ENCODE measurements at regions not wholly inside any gene's neighbourhood (a gene's known extent, or its start where the extent isn't known, plus 50 kb on each side); places are given as distances from the start of the nearest gene placed in this dataset.

- ATAC-seq (replicated peaks in 6 of 8), result no peak
- in situ Hi-C loops (cut with MboI; ENCODE audit: low pct_unique_long_range_greater_than_20kb in 2 of 9, low sequenced_read_pairs in 9 of 9, unreplicated experiment in 9 of 9), result no loop called here
- 79 to 97% (median 93%) methylated on average over 3 to 6 of the region's 6 CpGs; no CpG with 5 or more reads in 2 of the 10 experiments for WGBS, 10 experiments
- Histone ChIP-seq H3K4me3 (no peak overlapping the region), H3K27ac (no peak overlapping the region), H3K4me1 (replicated peaks in 1 of 2) (peaks cover 0 to 4% of the 10 kb centered on the region in 2 donors)
These were observed 768.4 kb downstream of the LTN1 start for GRCh38 chr21:28224191-28224726.

- no peak overlapping the region for H3K27ac ChIP-seq
- WGBS, 10 experiments, result 63 to 100% (median 89%) methylated on average over 1 of the region's 1 CpG; no CpG with 5 or more reads in 2 of the 10 experiments
- in situ Hi-C loops (cut with MboI; ENCODE audit: low pct_unique_long_range_greater_than_20kb in 2 of 9, low sequenced_read_pairs in 9 of 9, unreplicated experiment in 9 of 9), result no loop called here
- ATAC-seq (replicated peaks in 6 of 8), result no peak
- peaks cover 0 to 4% of the 10 kb centered on the region in 2 donors for H3K4me1 ChIP-seq (replicated peaks in 1 of 2)
- no peak overlapping the region for H3K4me3 ChIP-seq
These were observed 770.7 kb downstream of the LTN1 start for GRCh38 chr21:28221984-28222383.

- peak in 1 of 8 experiments; percentile 34 for ATAC-seq (replicated peaks in 6 of 8)
- H3K4me3 ChIP-seq, result no peak overlapping the region
- H3K4me1 ChIP-seq (replicated peaks in 1 of 2), result peaks cover 0 to 4% of the 10 kb centered on the region in 2 donors
- 8 to 88% (median 52%) methylated on average over 1 to 2 of the region's 2 CpGs; no CpG with 5 or more reads in 1 of the 10 experiments for WGBS, 10 experiments
- H3K27ac ChIP-seq, result no peak overlapping the region
- in situ Hi-C loops (cut with MboI; ENCODE audit: low pct_unique_long_range_greater_than_20kb in 2 of 9, low sequenced_read_pairs in 9 of 9, unreplicated experiment in 9 of 9), result no loop called here
These were observed 772.0 kb downstream of the LTN1 start for GRCh38 chr21:28220680-28221079.

GRCh38 chr21:28216976-28217523 lies 775.6 kb downstream of the LTN1 start:
- 0 to 100% (median 68%) methylated on average over 1 of the region's 1 CpG; no CpG with 5 or more reads in 6 of the 10 experiments for WGBS, 10 experiments
- ATAC-seq (replicated peaks in 6 of 8), result no peak
- no peaks in the 10 kb centered on the region for H3K4me1 ChIP-seq (replicated peaks in 1 of 2)
- no peak overlapping the region for H3K27ac ChIP-seq
- no peak overlapping the region for H3K4me3 ChIP-seq
- in situ Hi-C loops (cut with MboI; ENCODE audit: low pct_unique_long_range_greater_than_20kb in 2 of 9, low sequenced_read_pairs in 9 of 9, unreplicated experiment in 9 of 9), result no loop called here

- in situ Hi-C loops (cut with MboI; ENCODE audit: low pct_unique_long_range_greater_than_20kb in 2 of 9, low sequenced_read_pairs in 9 of 9, unreplicated experiment in 9 of 9), result no loop called here
- Histone ChIP-seq H3K4me1 (replicated peaks in 1 of 2) (no peaks in the 10 kb centered on the region), H3K27ac (no peak overlapping the region), H3K4me3 (no peak overlapping the region)
- peak in 3 of 8 experiments; percentile 77 to 84 (median 77) for ATAC-seq (replicated peaks in 6 of 8)
- WGBS, 10 experiments, result 40 to 92% (median 71%) methylated on average over 1 to 5 of the region's 5 CpGs
These were observed 777.3 kb downstream of the LTN1 start for GRCh38 chr21:28215214-28215954.

GRCh38 chr21:28214786-28215185 lies 777.9 kb downstream of the LTN1 start:
- H3K27ac ChIP-seq, result no peak overlapping the region
- H3K4me1 ChIP-seq (replicated peaks in 1 of 2), result no peaks in the 10 kb centered on the region
- no peak overlapping the region for H3K4me3 ChIP-seq
- in situ Hi-C loops (cut with MboI; ENCODE audit: low pct_unique_long_range_greater_than_20kb in 2 of 9, low sequenced_read_pairs in 9 of 9, unreplicated experiment in 9 of 9), result no loop called here
- ATAC-seq (replicated peaks in 6 of 8), result peak in 2 of 8 experiments; percentile 61 to 70
- WGBS, 10 experiments, result 57 to 91% (median 77%) methylated on average over 1 to 4 of the region's 4 CpGs

GRCh38 chr21:28213261-28213660 lies 779.4 kb downstream of the LTN1 start:
- Histone ChIP-seq H3K4me1 (replicated peaks in 1 of 2) (no peaks in the 10 kb centered on the region), H3K27ac (no peak overlapping the region), H3K4me3 (no peak overlapping the region)
- ATAC-seq (replicated peaks in 6 of 8), result no peak
- WGBS, 10 experiments, result 21 to 87% (median 69%) methylated on average over 2 to 3 of the region's 3 CpGs; no CpG with 5 or more reads in 2 of the 10 experiments
- in situ Hi-C loops (cut with MboI; ENCODE audit: low pct_unique_long_range_greater_than_20kb in 2 of 9, low sequenced_read_pairs in 9 of 9, unreplicated experiment in 9 of 9), result no loop called here

- Histone ChIP-seq H3K27ac (no peak overlapping the region), H3K4me3 (no peak overlapping the region), H3K4me1 (replicated peaks in 1 of 2) (no peaks in the 10 kb centered on the region)
- whole genome bisulfite sequencing, 10 experiments, result 50 to 100% (median 84%) methylated on average over 1 to 2 of the region's 2 CpGs; no CpG with 5 or more reads in 1 of the 10 experiments
- no peak for ATAC-seq (replicated peaks in 6 of 8)
- in situ Hi-C loops (cut with MboI; ENCODE audit: low pct_unique_long_range_greater_than_20kb in 2 of 9, low sequenced_read_pairs in 9 of 9, unreplicated experiment in 9 of 9), result no loop called here
These were observed 780.6 kb downstream of the LTN1 start for GRCh38 chr21:28212061-28212460.

- peak in 3 of 8 experiments; percentile 97 for ATAC-seq (replicated peaks in 6 of 8)
These were observed 785.1 kb downstream of the LTN1 start for GRCh38 chr21:28207436-28208173.

GRCh38 chr21:28200726-28201125 lies 792.0 kb downstream of the LTN1 start:
- no peaks in the 10 kb centered on the region for H3K4me1 ChIP-seq (replicated peaks in 1 of 2)
- no peak for ATAC-seq (replicated peaks in 6 of 8)
- 35 to 90% (median 70%) methylated on average over 2 of the region's 2 CpGs; no CpG with 5 or more reads in 1 of the 10 experiments for WGBS, 10 experiments
- H3K4me3 ChIP-seq, result no peak overlapping the region
- H3K27ac ChIP-seq, result no peak overlapping the region
- in situ Hi-C loops (cut with MboI; ENCODE audit: low pct_unique_long_range_greater_than_20kb in 2 of 9, low sequenced_read_pairs in 9 of 9, unreplicated experiment in 9 of 9), result no loop called here

More at GRCh38 chr21:28207436-28208173, 785.1 kb downstream of the LTN1 start:
- no peaks in the 10 kb centered on the region for H3K4me1 ChIP-seq (replicated peaks in 1 of 2)
- no peak overlapping the region for H3K27ac ChIP-seq
- 5 to 92% (median 63%) methylated on average over 3 to 9 of the region's 9 CpGs for WGBS, 10 experiments
- in situ Hi-C loops (cut with MboI; ENCODE audit: low pct_unique_long_range_greater_than_20kb in 2 of 9, low sequenced_read_pairs in 9 of 9, unreplicated experiment in 9 of 9), result no loop called here
- H3K4me3 ChIP-seq, result no peak overlapping the region

GRCh38 chr21:28196981-28197380 lies 795.7 kb downstream of the LTN1 start:
- peak in 3 of 8 experiments; percentile 31 to 87 (median 78) for ATAC-seq (replicated peaks in 6 of 8)
- no peaks in the 10 kb centered on the region for H3K4me1 ChIP-seq (replicated peaks in 1 of 2)
- H3K4me3 ChIP-seq, result no peak overlapping the region
- 8 to 100% (median 33%) methylated on average over 1 to 2 of the region's 2 CpGs; no CpG with 5 or more reads in 1 of the 10 experiments for WGBS, 10 experiments
- H3K27ac ChIP-seq, result no peak overlapping the region
- in situ Hi-C loops (cut with MboI; ENCODE audit: low pct_unique_long_range_greater_than_20kb in 2 of 9, low sequenced_read_pairs in 9 of 9, unreplicated experiment in 9 of 9), result no loop called here

GRCh38 chr21:28193189-28193588 lies 799.5 kb downstream of the LTN1 start:
- H3K4me3 ChIP-seq, result no peak overlapping the region
- H3K27ac ChIP-seq, result no peak overlapping the region
- 0 to 100% (median 13%) methylated on average over 1 to 2 of the region's 2 CpGs; no CpG with 5 or more reads in 4 of the 10 experiments for WGBS, 10 experiments
- H3K4me1 ChIP-seq (replicated peaks in 1 of 2), result no peaks in the 10 kb centered on the region
- in situ Hi-C loops (cut with MboI; ENCODE audit: low pct_unique_long_range_greater_than_20kb in 2 of 9, low sequenced_read_pairs in 9 of 9, unreplicated experiment in 9 of 9), result no loop called here
- ATAC-seq (replicated peaks in 6 of 8), result no peak

- H3K4me3 ChIP-seq, result no peak overlapping the region
- in situ Hi-C loops (cut with MboI; ENCODE audit: low pct_unique_long_range_greater_than_20kb in 2 of 9, low sequenced_read_pairs in 9 of 9, unreplicated experiment in 9 of 9), result no loop called here
- ATAC-seq (replicated peaks in 6 of 8), result no peak
- no peak overlapping the region for H3K27ac ChIP-seq
- no peaks in the 10 kb centered on the region for H3K4me1 ChIP-seq (replicated peaks in 1 of 2)
These were observed 806.1 kb downstream of the LTN1 start for GRCh38 chr21:28186604-28187003.

Measured in motor neuron (in vitro differentiated cells).